MM.1S (cell line): ENCODE measurements at regions not wholly inside any gene's neighbourhood (a gene's known extent, or its start where the extent isn't known, plus 50 kb on each side); places are given as distances from the start of the nearest gene placed in this dataset.
A peak's percentile ranks its signal among the peaks of the same experiment; 100 is the strongest.

Source experiments
- DNase-seq: peaks from one replicate; pipeline ENCODE4 v3.0.0-alpha.2; 2015
- H2AFZ ChIP-seq: fragments of 300-600 bp; sonication (generic); 2 replicates; pipeline ENCODE4 v1.6.0; 2016; ENCODE audit warnings: antibody characterized with exemption, low read length
- H3F3A ChIP-seq: fragments of 300-600 bp; sonication (generic); 2 replicates; pipeline ENCODE4 v1.6.1; 2016; ENCODE audit warnings: mild to moderate bottlenecking, antibody characterized with exemption, low read length, moderate library complexity, mixed read lengths; ENCODE audit not compliant: insufficient read depth
- H3K27ac ChIP-seq: fragments of 300-600 bp; sonication (generic); 2 replicates; pipeline ENCODE4 v1.5.1; 2016; ENCODE audit warnings: mild to moderate bottlenecking, low read length
- H3K27me3 ChIP-seq: fragments of 300-600 bp; sonication (generic); replicated peaks from 2 replicates; pipeline ENCODE4 v1.6.0; 2016; ENCODE audit warnings: low read length; ENCODE audit not compliant: insufficient read depth
- H3K36me3 ChIP-seq: fragments of 300-600 bp; sonication (generic); replicated peaks from 2 replicates; pipeline ENCODE4 v1.6.1; 2016; ENCODE audit warnings: mild to moderate bottlenecking, low read length, mixed read lengths; ENCODE audit not compliant: insufficient read depth
- H3K4me1 ChIP-seq: fragments of 300-600 bp; sonication (generic); 2 replicates; pipeline ENCODE4 v1.6.1; 2016; ENCODE audit warnings: low read length, mixed read lengths
- H3K4me2 ChIP-seq: fragments of 300-600 bp; sonication (generic); 2 replicates; pipeline ENCODE4 v1.6.0; 2016; ENCODE audit warnings: low read depth, low read length
- H3K4me3 ChIP-seq: fragments of 300-600 bp; sonication (generic); 2 replicates; pipeline ENCODE4 v1.5.1; 2016; ENCODE audit warnings: low read length, mixed read lengths
- H3K79me2 ChIP-seq: fragments of 300-600 bp; sonication (generic); 2 replicates; pipeline ENCODE4 v1.6.1; 2016; ENCODE audit warnings: mixed run types, low read length, mixed read lengths
- H3K9ac ChIP-seq: fragments of 300-600 bp; sonication (generic); 2 replicates; pipeline ENCODE4 v1.6.1; 2016; ENCODE audit warnings: low read length, mixed read lengths
- H3K9me2 ChIP-seq: fragments of 300-600 bp; sonication (generic); replicated peaks from 2 replicates; pipeline ENCODE4 v1.6.1; 2016; ENCODE audit warnings: mild to moderate bottlenecking, low read length, mixed read lengths; ENCODE audit not compliant: insufficient read depth
- H3K9me3 ChIP-seq: fragments of 300-600 bp; sonication (generic); replicated peaks from 2 replicates; pipeline ENCODE4 v1.6.1; 2016; ENCODE audit warnings: mild to moderate bottlenecking, low read length, mixed read lengths; ENCODE audit not compliant: insufficient read depth
- H4K20me1 ChIP-seq: fragments of 300-600 bp; sonication (generic); 2 replicates; pipeline ENCODE4 v1.6.1; 2016; ENCODE audit warnings: mild to moderate bottlenecking, low read length, moderate library complexity, mixed read lengths; ENCODE audit not compliant: insufficient read depth
- EZH2 ChIP-seq: fragments of 300-600 bp; sonication (generic); optimal IDR thresholded peaks from 2 replicates; pipeline ENCODE3; 2017; ENCODE audit warnings: low read depth, mild to moderate bottlenecking, antibody characterized with exemption, low read length, mixed read lengths
- EZH2phosphoT487 ChIP-seq: fragments of 300-600 bp; sonication (generic); IDR thresholded peaks from 2 replicates; pipeline ENCODE4 v1.6.1; 2018; ENCODE audit warnings: antibody characterized with exemption, low read length
- TF ChIP-seq, protein P1 (sequence below): fragments of 300-600 bp; sonication (generic); IDR thresholded peaks from 2 replicates; pipeline ENCODE4 v1.5.1; 2016; ENCODE audit warnings: antibody characterized with exemption, low read length, mixed read lengths

- H3K9me2 ChIP-seq, result no peaks in the 10 kb centered on the region
- no peaks in the 10 kb centered on the region for H3K27me3 ChIP-seq
- H3K27ac ChIP-seq, result no peak overlapping the region
- TF ChIP-seq EZH2phosphoT487 (no peak), EZH2 (no peak)
- TF ChIP-seq, protein P1, sequence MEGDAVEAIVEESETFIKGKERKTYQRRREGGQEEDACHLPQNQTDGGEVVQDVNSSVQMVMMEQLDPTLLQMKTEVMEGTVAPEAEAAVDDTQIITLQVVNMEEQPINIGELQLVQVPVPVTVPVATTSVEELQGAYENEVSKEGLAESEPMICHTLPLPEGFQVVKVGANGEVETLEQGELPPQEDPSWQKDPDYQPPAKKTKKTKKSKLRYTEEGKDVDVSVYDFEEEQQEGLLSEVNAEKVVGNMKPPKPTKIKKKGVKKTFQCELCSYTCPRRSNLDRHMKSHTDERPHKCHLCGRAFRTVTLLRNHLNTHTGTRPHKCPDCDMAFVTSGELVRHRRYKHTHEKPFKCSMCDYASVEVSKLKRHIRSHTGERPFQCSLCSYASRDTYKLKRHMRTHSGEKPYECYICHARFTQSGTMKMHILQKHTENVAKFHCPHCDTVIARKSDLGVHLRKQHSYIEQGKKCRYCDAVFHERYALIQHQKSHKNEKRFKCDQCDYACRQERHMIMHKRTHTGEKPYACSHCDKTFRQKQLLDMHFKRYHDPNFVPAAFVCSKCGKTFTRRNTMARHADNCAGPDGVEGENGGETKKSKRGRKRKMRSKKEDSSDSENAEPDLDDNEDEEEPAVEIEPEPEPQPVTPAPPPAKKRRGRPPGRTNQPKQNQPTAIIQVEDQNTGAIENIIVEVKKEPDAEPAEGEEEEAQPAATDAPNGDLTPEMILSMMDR, result no peak
- H3K36me3 ChIP-seq, result no peaks in the 10 kb centered on the region
- H3F3A ChIP-seq, result no peaks in the 10 kb centered on the region
- H3K9me3 ChIP-seq, result no peaks in the 10 kb centered on the region
- DNase-seq, result no peak
- no peaks in the 10 kb centered on the region for H3K4me1 ChIP-seq
- no peak overlapping the region for H3K9ac ChIP-seq
- H2AFZ ChIP-seq, result no peak overlapping the region
- no peaks in the 10 kb centered on the region for H3K79me2 ChIP-seq
- no peaks in the 10 kb centered on the region for H4K20me1 ChIP-seq
- no peak overlapping the region for H3K4me3 ChIP-seq
- H3K4me2 ChIP-seq, result no peak overlapping the region
These were observed 2200.5 kb downstream of the MAT2B start for GRCh38 chr5:165705960-165706359.

DNA sequence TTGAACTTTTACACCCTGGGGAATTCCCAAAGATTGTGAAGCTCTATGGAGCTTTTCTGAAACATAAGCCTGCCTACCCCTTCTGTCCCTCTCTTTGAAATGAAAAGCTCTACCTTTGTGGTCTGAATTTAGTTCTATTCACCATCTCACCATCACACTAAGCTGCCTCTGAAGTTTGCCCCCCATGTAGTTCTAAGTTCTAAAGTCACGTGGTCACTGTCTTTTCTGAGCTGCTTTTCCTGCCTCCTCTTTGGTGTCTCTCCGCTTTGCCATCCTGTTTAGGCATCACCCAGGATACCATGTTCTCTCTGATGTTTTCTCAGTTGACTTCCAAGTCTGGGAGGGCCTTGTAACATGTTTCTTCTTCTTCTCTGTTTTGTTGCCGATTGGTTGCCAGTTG is 2206.6 kb downstream of the MAT2B start:
- Histone ChIP-seq H4K20me1 (no peaks in the 10 kb centered on the region), H3F3A (no peaks in the 10 kb centered on the region), H3K4me2 (no peak overlapping the region), H3K4me3 (no peak overlapping the region), H3K4me1 (peaks cover 11% of the 10 kb centered on the region), H3K9me3 (no peaks in the 10 kb centered on the region), H3K27me3 (no peaks in the 10 kb centered on the region), H3K27ac (no peak overlapping the region), H3K36me3 (no peaks in the 10 kb centered on the region), H2AFZ (no peak overlapping the region), H3K79me2 (no peaks in the 10 kb centered on the region), H3K9me2 (no peaks in the 10 kb centered on the region), H3K9ac (no peak overlapping the region)
- no peak for DNase-seq
- TF ChIP-seq EZH2phosphoT487, result no peak
- TF ChIP-seq EZH2, result no peak
- TF ChIP-seq, protein P1, result no peak

- Histone ChIP-seq H3K4me3 (no peak overlapping the region), H4K20me1 (no peaks in the 10 kb centered on the region), H3K9me3 (no peaks in the 10 kb centered on the region), H3K9me2 (no peaks in the 10 kb centered on the region), H3F3A (no peaks in the 10 kb centered on the region), H3K27ac (no peak overlapping the region), H3K36me3 (no peaks in the 10 kb centered on the region), H2AFZ (peak overlapping the region; percentile 39; the same call in 1 of the 2 replicates), H3K4me2 (peak overlapping the region; percentile 38; the same call in 1 of the 2 replicates), H3K79me2 (no peaks in the 10 kb centered on the region), H3K9ac (no peak overlapping the region), H3K27me3 (no peaks in the 10 kb centered on the region), H3K4me1 (peaks cover 11% of the 10 kb centered on the region)
- peak; percentile 80 for DNase-seq
- TF ChIP-seq, protein P1, result no peak
- no peak for TF ChIP-seq EZH2
- no peak for TF ChIP-seq EZH2phosphoT487
These were observed 2209.2 kb downstream of the MAT2B start for GRCh38 chr5:165714598-165714997.
